ENCODE measurements at regions not wholly inside any gene's neighbourhood (a gene's known extent, or its start where the extent isn't known, plus 50 kb on each side); places are given as distances from the start of the nearest gene placed in this dataset.
"Not testable (repeated sequence)": the region's sequence is repeated elsewhere in the genome, so short reads cannot be mapped to it uniquely, and the experiment has no call there.

- no peak for DNase-seq
Measured at GRCh38 chr12:19671695-19672094, 232.4 kb downstream of the AEBP2 start.

DNA sequence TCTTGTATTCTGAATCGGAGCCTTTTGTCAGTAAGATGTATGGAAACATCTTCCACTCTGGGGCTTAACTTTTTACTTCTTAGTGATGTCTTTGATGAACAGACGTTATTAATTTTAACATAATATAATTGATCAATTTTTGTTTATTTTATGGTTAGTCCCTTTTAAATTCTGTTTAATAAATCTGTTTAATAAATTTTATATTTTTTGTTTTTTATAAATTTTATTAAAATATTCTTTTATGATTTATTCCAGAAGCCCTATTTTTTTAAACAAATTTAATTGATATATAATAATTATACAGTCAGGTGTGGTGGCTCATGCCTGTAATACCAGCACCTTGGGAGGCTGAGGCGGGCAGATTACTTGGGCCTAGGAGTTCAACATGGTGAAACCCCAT is 235.1 kb downstream of the AEBP2 start:
- DNase-seq, result no peak

- no peak for DNase-seq
Measured at GRCh38 chr12:19675361-19675760, 236.1 kb downstream of the AEBP2 start.

- DNase-seq, result not testable (repeated sequence)
Measured at GRCh38 chr12:19678501-19678900, 239.2 kb downstream of the AEBP2 start.

DNA sequence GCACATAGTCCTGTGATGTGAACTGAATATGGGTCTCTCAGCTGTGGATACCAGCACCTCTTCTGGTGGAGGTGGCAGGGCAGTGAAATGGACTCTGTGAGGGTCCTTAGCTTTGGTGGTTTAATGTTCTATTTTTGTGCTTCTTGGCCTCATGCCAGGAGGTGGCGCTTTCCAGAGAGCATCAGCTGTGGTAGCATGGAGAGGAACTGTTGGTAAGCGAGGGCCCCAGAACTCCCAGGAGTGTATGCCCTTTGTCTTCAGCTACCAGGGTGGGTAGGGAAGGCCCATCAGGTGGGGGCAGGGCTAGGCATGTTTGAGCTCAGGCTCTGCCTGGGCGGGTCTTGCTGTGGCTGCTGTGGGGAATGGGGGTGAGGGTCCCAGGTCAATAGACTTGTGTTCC is 241.7 kb downstream of the AEBP2 start:
- no peak for DNase-seq

GRCh38 chr12:19683178-19683927 is 244.1 kb downstream of the AEBP2 start:
- no peak for DNase-seq

- DNase-seq, result no peak
Measured at GRCh38 chr12:19687371-19687770, 248.1 kb downstream of the AEBP2 start.

DNA sequence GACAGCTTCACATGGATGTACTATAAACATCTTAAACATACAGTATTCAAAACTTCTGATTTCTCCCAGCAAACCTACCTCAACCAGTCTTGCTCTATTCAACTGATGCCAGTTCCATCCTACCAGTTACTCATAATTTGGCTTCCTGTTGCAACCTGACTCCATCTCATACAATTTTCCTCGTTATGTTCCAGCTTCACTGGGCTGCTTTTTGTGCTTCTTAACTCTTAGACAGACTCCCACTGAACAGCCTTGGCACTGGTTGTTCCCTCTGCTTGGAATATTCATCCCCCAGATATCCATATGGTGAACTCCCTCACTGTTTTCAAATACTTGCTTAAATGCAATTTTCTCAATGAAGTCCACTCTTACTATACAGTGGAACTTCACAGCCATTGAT is 249.2 kb downstream of the AEBP2 start:
- no peak for DNase-seq

DNA sequence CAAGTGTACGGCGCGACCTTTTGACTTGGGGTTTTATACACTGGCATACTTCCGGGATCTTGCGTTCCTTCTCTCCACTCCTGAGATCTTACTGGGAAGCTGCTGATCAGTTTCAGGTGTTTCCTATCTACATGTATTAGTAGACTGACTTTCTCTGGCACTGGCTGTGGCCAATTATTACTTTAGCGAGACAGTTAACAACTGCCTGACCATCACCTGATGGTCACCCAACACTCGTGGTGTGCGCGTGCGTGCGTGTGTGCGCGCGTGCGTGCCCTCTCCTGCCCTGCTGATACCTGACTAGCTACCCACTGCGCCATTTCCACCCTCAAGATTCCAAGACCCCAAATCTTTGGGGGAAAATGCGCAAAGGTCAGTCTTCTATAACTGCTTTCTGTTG is 249.9 kb downstream of the AEBP2 start:
- no peak for DNase-seq

- DNase-seq, result no peak
Measured at GRCh38 chr12:19689801-19690472, 250.6 kb downstream of the AEBP2 start.

- DNase-seq, result no peak
Measured at GRCh38 chr12:19692091-19692490, 252.8 kb downstream of the AEBP2 start.

GRCh38 chr12:19692566-19692965 is 253.3 kb downstream of the AEBP2 start:
- DNase-seq, result no peak

DNA sequence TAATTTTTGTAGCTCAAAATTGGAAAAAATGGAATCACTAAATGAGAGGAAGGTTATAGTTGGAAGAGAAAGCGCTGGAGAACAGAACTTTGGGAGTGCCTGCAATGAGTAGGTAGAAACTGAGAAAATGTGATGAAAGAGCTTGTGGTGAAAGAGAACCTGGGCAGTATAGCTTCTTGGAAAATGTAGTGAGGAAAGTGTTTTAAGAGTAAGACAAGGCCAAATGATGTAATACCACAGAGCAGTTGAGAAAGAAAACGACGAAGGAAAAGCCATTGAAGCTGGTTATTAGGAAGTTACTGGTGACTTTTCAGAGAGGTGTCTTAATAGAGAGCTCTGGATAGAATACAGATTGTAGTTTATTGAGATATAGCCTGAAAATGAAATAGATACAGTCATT is 255.3 kb downstream of the AEBP2 start:
- no peak for DNase-seq

GRCh38 chr12:19695244-19696098 is 256.2 kb downstream of the AEBP2 start:
- DNase-seq, result no peak

- no peak for DNase-seq
Measured at GRCh38 chr12:19700969-19701368, 261.7 kb downstream of the AEBP2 start.

DNA sequence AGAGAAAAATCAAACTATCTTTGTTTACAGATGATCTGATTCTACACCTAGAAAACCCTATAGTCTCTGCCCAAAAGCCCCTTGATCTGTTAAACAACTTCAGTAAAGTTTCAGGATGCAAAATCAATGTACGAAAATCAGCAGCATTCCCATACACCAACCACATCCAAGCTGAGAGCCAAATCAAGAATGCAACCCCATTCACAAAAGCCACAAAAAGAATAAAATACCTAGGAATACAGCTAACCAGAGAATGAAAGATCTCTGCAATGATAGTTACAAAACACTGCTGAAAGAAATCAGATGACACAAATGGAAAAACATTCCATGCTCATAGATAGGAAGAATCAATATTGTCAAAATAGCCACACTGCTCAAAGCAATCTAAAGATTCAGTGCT is 265.7 kb downstream of the AEBP2 start:
- DNase-seq, result no peak

DNA sequence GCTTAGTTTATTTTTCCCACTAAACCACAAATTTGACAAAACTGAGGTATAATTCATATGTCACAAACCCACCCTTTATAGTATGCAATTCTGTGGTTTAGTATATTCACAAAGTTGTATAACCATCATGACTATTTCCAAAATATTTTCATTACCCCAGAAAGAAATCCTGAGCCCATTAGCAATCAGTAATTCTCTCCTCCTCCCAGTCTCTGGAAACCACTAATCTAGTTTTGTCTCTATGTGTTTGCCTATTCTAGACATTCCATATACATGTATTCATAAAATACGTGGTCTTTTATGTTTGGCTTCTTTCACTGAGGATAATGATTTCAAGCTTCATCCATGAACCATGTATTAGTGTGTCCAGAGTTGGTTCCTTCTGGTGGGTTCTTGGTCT is 267.6 kb downstream of the AEBP2 start:
- no peak for DNase-seq

- DNase-seq, result no peak
Measured at GRCh38 chr12:19707948-19708409, 268.7 kb downstream of the AEBP2 start.

- no peak for DNase-seq
Measured at GRCh38 chr12:19709889-19710288, 270.6 kb downstream of the AEBP2 start.

DNA sequence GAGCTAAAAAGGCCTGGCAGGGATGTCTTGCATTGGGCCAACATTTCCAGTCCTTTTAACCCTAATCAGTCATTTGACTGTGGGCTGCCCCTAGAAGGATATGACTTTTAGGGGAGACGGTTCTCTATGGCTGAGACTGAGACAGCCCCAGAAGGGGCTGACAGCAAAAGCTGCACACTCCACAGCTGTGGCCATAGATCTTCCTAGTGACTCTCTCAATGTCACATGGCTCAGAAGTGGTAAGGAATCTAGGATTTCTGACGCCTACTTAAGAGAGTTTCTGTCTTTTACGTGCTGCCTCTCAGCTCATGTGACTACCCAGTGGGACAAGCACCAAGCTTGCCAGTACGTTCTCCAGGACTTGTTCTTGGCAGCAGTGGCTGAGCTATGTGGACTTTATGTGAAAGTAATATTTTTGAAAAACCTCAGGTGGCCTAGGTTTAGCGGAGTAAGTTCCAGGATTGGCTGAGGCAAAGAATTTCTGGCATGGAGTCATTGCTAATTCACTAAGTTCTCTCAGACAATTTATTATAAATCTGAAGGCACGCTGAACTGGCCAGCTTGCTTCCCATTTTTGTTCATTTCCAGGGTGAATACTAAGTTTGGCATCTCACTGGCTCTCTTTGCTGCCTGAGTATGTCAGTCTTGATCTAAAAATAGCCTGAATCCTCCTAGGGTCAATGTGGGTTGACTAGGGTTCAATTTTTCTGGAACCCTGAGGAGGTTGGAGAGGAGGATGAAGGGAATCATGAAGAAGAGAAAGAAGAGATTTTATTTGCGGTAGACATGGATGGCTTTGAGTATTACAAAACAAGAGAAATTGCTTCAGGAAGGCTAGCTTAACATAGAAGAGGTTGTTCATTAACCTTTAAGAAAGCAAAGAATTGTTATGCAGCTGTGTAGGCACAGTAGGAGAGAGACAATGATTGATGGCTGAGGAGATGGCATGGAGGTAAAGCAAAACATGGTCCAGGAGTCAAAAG is 271.8 kb downstream of the AEBP2 start:
- DNase-seq, result no peak

- DNase-seq, result no peak
Measured at GRCh38 chr12:19712041-19712440, 272.7 kb downstream of the AEBP2 start.

DNA sequence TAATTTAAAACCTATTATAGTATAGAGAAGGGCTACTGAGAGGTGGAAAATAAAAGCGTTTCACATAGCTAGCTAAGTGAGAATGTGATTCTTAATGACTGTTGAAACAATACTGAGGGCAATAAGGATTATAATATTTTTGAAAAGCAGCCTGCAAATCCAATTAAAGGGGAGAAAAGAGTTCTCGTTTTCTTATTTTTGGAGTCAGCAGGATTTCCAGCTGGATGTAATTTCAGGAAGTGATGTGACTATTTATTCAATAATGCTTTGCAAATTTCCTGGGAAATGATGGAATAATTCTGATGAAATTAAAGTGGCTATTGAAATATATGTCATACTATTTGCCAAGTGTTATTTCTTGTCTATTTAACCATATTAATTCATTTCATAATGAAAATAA is 279.1 kb downstream of the AEBP2 start:
- DNase-seq, result no peak

Measured in cerebellar nuclear complex (tissue), 1 donor.